HG03066 (cell line): ENCODE measurements at regions not wholly inside any gene's neighbourhood (a gene's known extent, or its start where the extent isn't known, plus 50 kb on each side); places are given as distances from the start of the nearest gene placed in this dataset.
"Not testable (repeated sequence)": the region's sequence is repeated elsewhere in the genome, so short reads cannot be mapped to it uniquely, and the experiment has no call there.

Experiments
- ATAC-seq: cut with Tn5 transposase; IDR thresholded peaks from one replicate; pipeline ENCODE4 v1.9.1; 2021; ENCODE audit warnings: low read depth; ENCODE audit not compliant: unreplicated experiment

DNA sequence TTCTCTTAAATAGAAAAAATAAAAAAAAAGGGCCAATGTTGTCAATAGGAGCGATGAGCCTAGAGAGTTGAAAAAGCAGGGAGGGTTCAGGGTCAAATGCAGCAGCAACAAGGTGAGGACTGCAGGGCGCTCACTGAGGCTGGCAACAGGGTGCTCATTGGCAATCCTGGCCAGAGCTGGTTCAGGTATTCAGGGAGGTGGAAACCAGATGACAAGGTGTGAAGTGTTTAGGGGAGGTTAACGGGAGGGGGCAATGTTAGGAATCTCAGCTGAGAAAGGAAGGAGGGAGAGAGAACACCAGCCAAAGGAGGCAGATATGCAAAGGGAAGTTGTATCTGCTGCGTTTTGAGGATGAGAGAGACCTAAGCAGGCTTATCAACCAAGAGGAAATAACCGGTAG, 129.8 kb upstream of the DAB1 start:
- no peak for ATAC-seq

DNA sequence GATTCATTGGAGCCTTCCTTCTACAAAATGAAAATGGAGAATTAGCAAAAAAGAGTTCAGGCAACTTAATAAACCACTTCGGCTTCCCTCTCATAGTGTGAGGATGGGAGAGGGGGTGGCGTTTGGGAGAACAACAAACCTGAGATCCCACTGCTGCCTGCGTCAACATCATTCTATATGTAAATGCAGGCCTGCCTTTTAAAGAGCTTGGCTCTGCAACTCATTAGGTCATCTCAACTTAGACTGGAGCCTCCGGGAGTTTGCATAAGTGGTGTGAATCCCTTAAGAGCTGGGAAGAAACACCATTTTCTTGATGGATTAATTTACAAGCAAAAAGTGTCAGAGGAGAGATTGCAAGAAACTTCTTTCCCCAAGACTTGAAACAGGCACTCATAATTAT, 127.6 kb upstream of the DAB1 start:
- no peak for ATAC-seq

DNA sequence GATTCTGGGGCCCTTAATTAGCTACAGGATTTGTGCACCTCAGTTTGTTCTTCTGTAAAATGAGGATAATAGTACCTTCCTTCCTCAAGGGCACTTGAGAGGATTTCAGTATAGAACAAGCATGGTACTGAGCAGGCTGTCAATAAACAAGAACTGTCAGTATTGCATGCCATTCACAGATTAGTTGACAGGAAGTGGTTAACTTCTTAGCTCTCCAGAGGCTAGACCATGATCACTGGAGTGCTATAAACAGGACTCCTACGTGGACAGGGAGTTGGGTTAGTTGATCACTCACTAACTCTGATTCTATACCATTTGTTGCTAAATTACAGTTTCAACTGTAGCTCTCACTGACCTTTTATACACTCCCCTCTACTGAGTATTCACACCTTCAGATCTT, 126.2 kb upstream of the DAB1 start:
- ATAC-seq, result no peak

DNA sequence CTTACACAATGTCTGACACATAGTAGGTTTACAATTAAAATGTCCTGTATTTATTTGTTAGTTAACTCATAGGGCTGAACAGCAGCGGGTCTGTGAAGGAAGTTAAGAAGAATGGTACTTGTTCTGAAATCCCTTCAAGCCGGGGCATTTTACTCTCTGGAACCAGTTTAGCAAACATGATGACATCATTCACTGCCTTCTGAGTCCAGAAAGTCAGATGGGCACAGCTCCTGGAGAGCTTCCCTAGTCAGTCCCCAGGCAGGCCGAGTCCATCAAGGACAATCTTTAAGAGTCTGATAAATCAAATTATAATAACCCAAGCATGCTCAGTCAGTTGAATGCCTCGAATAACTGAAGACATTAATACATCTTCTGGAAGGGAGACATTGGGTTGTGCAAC, 125.4 kb upstream of the DAB1 start:
- ATAC-seq, result no peak

DNA sequence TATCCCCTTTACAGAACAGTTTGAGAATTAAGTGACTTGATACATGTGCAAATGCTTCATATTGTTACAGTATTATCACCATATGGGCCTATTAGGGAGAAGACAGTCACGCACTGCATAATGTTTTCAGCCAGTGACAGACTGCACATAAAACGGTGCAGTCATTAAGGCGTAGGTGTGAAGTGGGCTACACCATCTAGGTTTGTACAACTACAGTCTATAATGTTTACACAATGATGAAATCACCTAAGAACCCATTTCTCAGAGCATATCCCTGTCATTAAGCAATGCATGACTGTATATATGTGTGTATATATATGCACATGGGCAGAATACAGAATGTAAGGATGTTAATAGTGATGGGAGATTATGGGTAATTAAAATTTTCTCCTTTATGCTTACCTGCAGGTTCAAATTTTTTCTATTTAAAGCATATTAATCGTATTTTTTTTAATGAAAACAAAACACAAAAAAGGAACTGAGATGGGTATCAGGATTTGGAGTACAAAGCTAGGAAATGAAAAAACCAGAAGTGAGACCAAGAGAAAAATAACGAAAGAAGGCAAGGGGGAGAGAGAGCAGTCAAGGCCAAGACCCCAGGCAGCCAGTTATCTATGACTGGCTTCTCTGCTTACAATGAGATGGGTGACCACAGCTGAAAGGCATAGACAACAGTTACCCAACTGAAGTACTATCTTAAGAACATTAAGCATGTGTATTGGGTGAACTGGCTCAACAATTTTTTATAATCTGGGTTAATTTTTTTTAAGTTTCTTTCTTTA, 122.9 kb upstream of the DAB1 start:
- no peak for ATAC-seq

DNA sequence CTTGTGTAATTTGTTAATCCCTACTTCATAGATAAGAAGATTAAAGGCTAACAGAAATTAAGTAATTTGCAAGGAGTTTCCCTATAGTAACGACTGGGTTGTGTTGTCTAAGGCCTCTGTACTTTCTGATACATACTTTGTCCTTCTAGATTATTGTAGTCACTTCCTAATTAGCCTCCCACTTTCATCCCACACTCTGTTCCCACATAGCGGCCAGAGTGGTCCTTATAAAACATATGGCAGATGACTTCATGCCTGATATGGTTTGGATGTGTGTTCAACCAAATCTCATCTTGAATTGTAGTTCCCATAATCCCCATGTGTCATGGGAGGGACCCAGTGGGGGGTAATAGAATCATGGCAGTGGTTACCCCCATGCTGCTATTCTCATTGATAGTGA, 120.5 kb upstream of the DAB1 start:
- ATAC-seq, result no peak

DNA sequence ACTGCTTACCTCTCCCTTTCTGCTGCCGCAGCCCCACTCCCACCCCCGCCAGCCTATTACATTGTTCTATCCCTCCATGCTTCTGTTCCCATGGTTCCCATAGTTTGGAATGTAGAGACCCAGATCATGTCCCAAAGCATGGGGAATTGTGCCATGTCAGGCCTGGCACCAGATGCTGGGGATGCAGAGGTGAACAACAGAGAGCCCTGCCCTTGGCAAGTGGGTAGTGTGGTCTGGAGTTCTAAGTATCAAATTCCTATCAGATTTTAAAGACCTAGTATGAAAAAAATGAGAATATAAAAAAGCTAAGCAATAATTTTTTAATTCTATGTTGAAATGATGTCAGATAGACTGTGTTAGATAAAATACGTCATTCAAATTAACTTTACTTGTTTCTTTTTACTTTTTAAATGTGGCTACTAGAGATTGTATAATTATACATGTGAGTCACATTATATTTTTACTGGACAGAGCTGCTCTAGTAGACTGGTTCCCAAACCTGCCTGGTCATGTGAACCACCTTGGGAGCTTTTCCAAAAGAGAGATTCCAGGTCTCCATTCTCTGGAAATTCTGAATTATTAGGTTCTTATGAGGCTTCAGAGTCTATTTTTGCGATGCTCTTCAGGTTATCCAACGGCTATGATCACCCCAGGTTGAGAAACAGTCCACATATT, 113.0 kb upstream of the DAB1 start:
- no peak for ATAC-seq

DNA sequence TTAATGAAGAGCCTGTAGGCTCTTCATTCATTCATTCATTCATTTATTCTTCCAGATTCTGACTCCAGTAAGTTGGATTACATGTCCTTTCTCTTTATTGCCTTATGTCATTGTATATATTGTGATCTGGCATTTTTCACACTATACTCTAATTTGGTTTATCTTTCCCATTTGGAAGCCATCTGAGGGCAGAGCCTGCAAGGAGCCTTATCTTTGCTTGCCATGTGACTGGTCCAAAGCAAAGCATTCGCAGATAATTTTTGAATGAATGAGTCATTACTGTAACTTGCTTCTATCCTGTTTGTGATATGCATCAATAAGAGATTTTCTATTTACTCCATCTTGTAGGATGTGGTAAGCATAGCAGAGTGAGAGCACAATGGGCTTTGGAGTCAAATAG, 108.4 kb upstream of the DAB1 start:
- no peak for ATAC-seq

DNA sequence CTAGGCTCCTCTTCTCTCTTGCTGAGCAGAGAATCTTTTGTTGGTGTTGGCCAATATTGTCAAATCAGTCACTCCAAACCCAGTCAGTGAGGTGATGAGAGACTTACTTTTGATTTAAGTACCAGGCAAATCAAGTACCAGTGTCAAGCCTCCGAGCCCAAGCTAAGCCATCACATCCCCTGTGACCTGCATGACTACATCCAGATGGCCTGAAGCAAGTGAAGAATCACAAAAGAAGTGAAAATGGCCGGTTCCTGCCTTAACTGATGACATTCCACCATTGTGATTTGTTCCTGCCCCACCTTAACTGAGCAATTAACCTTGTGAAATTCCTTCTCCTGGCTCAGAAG, 107.0 kb upstream of the DAB1 start:
- not testable (repeated sequence) for ATAC-seq

DNA sequence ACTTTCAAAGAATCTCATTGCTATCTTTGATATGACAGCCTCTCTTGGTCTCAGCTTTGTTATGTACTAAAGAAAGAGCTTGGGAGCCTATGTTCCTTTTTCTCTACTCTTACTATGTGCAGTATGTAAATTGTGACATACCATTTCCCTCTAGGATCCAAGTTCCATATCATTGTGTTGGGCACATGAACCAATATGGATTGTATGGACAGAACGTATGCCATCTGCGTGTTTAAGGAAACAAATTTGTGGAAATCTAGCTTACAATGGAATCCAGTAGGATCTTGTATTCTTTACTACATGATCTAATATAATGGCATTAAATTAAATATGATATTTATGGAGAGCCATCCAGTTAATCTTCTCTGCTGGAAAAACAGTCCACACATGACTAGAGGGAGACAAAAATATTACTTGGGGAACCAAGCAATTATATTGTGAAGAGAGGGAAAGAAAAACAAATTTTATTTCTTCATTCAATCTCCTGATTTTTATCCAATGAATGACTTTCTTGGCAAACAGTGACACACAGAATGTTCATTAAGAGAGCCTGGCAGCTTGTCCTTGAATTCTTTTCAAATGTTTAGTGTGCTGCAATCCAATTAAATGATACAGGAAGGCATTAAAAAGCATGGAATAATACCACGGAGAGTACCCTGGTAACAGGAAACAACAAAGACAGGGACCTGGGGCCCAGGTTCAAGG, 106.5 kb upstream of the DAB1 start:
- no peak for ATAC-seq

DNA sequence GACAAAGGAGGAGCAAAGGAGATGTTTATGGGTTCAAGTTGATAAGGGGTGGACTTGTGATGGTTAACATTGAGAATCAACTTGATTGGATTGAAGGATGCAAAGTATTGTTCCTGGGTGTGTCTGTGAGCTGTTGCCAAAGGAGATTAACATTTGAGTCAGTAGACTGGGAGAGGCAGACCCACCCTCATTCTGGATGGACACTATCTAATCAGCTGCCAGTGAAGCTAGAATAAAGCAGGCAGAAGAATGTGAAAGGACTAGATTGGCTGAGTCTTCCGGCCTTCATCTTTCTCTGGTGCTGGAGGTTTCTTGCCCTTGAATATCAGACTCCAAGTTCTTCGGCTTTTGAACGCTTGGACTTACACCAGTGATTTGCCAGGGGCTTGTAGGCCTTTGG, 98.7 kb upstream of the DAB1 start:
- ATAC-seq, result no peak

DNA sequence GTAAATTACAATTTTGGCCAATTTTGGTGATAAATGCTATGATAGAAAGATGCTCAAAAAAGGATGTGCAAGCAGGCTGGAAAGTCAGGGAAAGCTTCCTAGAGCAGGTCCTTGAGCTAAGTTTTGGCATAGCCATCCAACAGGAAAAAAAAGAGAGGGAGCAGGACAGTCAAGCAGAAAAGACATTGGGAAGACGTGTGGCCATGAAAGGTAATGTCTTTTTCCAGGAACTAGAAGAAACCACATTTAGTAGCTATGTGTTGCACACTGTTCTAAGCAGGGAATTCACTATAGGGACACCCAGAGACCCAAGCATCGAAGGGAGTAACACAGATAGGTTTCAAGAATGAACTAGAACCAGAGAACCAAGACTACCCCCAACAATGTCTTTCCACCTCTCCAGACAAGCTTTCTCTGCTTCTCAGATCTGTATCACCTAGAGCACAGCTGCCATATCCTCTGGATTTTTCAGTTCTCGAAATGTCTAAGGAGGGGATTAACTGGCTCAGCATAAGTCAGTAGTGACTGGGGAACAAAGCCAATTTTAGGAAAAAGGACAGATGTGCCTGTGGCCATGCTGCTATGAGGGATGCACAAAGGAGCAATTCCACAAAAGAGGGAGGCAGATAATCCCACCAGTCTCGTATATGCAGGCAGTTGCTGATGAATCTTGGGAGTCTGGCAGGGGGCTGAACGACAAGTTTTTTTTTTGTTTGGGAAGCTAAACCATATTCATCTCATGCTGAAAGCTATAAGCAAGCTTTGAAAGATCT, 97.1 kb upstream of the DAB1 start:
- no peak for ATAC-seq

DNA sequence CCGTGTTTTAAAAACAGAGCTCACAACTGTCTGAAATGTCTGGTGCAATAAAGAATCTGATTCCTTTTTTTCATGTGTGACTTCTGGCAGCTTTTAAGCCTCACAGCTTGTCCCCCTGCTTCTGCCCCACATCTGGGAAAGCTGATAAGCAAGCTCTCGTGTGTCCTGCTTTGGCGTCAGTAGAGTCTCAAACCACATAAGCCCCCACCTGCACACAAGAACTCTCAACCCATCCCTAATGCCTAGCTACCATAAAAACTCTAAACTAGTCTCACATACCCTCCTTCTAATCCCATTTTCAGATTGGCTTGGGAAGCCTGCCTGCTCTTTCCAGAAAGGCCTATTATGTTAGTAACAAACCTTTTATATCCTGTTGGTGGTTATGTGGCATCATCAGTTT, 94.6 kb upstream of the DAB1 start:
- no peak for ATAC-seq

DNA sequence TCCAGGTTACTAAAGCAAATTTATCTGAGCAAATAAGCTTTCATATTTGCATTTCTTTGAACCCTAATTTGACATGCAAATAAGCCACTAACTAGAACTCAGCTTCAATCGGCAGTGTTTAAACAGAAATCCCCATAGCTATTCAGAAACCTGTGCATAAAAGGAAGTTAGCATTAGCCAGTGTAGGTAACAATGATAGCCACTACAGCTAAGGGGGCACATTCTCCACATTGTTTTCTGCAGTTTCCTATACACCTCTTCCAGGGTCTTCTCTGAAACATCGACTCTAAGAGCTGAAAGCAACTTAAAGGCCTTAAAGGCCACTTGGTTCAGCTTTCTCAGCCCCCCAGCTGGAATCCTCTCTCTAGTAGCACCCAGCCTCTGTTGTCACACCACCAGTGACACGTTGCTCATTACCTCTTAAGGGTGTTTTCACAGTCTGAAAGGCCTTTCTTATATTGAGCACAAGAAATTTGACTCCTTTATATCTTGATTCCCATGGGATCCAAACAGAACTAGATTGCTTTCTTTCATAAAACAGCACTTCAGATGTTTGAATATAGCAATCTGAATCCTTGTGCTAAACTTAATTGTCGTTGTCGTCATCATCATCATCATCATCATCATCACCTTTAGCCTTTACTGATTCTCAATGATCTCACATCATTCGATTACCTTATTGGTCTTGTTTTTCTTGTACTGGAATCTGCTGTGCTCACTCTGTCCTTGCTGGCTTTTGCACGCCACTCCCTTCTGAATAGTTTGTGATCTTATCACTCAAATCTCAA, 93.9 kb upstream of the DAB1 start:
- no peak for ATAC-seq

DNA sequence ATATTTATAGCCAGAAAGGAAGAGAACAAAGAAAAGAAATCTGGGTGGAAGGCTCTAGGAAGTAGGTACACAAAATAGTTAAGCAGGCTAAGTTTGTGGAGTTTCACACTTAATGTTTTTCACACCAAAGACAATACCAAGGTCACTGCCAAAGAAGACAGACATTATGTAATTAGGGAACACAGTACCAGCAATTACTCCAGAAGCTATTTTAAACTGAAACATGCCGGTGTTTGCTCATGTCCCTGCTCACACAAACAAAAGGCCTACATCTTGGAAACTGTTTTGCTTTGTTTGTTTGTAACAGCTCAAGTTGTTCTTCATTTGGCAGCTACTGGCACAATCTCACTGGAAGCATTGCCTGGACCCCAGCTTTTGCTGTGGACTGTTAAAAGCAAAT, 88.5 kb upstream of the DAB1 start:
- no peak for ATAC-seq

DNA sequence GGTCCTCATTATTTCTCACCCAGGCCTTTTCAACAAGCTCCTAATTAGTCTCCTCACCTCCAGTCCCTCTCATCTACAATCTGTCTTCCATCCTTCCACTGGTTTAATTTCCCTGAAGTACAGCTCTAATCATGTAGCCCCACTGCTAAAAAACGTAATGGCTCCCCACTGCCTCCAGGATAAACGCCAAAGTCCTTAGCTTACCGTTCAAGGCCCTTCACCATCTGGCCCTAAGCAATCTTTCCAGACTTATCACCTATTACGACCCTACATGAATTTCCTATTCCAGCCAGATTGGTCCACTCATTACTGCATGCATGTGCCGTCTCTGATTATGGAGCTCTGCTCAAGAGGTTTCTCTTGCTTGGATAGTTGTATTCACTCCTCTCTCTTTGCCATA, 83.1 kb upstream of the DAB1 start:
- ATAC-seq, result no peak

DNA sequence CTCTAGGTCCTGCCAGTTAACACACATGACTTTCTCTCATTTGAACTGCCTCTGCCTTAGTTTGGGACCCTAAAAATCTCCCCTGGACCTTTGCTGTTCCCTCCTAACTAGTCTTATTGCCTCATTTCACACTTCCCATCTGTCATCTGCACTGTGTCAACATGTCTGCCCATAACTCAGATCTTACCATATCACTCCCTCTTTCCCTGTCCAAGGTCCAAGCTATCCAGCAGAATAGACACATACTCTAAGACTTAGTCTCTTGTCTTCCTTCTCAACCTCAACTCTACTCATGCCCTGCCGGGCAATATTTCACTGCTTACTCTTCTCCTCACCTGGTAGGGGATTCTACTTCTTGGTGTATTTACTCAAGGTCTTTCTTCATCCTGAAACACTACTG, 79.5 kb upstream of the DAB1 start:
- no peak for ATAC-seq

DNA sequence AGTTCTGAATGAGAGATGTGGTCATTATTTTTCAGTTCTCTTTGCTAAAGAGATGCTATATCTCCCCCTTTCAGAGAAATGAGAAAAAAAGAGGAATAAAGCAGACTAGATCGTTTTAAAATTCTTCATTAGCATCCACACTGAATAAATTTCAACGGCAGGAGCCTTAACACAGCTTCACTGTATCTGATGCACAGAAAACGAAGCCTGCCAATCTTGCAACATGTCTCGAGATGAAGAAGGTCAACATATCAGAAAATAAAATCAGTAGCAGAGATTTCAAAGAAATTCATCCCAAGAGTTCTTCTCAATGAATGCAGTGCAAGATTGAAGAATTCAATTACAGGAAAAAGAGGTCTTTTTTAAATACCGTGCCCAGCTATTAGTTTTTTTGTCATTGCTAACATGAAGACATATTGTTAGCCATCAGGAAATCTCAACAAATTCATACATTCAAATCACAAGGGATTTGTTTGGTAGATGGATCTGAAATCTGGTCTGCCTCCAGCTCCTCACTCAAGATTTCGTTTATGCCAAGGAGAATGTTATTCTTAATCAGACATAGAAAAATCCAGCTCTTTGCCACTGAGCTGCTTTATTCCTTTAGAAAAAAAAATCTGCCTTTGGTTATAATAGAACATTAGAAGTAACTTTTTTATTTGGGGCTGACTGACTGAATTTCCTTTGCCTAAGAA, 76.4 kb upstream of the DAB1 start:
- no peak for ATAC-seq

DNA sequence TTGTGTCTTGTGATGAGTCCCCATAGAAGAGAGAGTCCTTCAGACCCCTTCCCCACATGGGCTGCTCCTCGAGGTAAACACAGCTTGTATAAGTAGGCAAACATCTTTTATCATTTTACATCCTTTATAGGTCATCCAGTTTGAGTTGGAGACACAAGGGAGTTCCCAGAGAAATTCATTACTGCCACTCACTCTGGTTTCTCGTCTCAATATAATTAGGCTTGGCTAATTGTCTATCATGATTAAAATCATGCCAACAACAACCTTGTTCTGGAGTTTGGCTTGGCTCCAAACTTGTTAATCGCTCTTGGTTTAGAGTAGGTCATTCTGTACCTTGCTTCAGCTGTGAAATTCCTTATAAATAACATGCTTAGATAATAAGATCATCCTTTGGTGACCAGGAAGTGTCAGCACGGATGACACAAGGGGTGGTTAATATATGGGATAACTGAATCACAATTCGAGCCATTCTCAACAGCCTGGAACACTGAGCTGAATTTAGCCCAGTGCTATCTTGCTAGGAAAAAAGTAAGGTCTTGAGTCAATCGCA, 70.7 kb upstream of the DAB1 start:
- ATAC-seq, result no peak
